Vagina (tissue), 2 donors: ENCODE measurements at regions not wholly inside any gene's neighbourhood (a gene's known extent, or its start where the extent isn't known, plus 50 kb on each side); places are given as distances from the start of the nearest gene placed in this dataset.

Source experiments
- CTCF ChIP-seq, 3 experiments: fragments of 450-650 bp in 2 of 3; fragments of 200-600 bp in 1 of 3; sonication (generic) in 1 of 3; IDR thresholded peaks; one replicate each; pipeline ENCODE4 v1.5.1; 2017 to 2019; ENCODE audit warnings: antibody characterized with exemption in 3 of 3, mild to moderate bottlenecking in 2 of 3, moderate library complexity in 2 of 3
- POLR2A ChIP-seq, 2 donors: fragments of 450-650 bp; IDR thresholded peaks; one replicate each; pipeline ENCODE4 v1.6.1; 2017; ENCODE audit warnings: antibody characterized with exemption in 2 of 2, mild to moderate bottlenecking in 2 of 2, moderate library complexity in 2 of 2
- POLR2AphosphoS5 ChIP-seq, 2 donors: sonication (generic); formaldehyde crosslinking; IDR thresholded peaks; one replicate each; pipeline ENCODE4 v1.9.0; 2017; ENCODE audit warnings: antibody characterized with exemption in 2 of 2, mild to moderate bottlenecking in 2 of 2, low read depth in 1 of 2; ENCODE audit not compliant: insufficient read depth in 1 of 2

- TF ChIP-seq CTCF (IDR thresholded peaks at IDR 0.05) (no peak), POLR2AphosphoS5 (IDR thresholded peaks at IDR 0.05; ENCODE audit: insufficient read depth in 1 of 2, low read depth in 1 of 2) (no peak), POLR2A (IDR thresholded peaks at IDR 0.05) (no peak)
Observed at GRCh38 chr4:128364565-128364964, 77.0 kb upstream of the PGRMC2 start.
